Endothelial cell of umbilical vein (primary cell): ENCODE measurements at regions not wholly inside any gene's neighbourhood (a gene's known extent, or its start where the extent isn't known, plus 50 kb on each side); places are given as distances from the start of the nearest gene placed in this dataset.

ENCODE experiments used
- BruUV-seq: library from RNA; stranded (reverse); fragments of 400-500 nt; replicated peaks from 2 replicates; lab custom pipeline; 2021; lab: Mats Ljungman, UMichigan
- CTCF ChIA-PET: fragments of 300-600, 350-600 bp; sonication (Branson Sonifier 250); formaldehyde crosslinking; loops from one replicate; lab custom pipeline; 2021; ENCODE audit warnings: antibody characterized with exemption, inconsistent platforms; lab: Charles Lee
- POLR2A ChIA-PET: fragments of 300-600, 350-600 bp; sonication (Branson Sonifier 250); formaldehyde crosslinking; loops from one replicate; lab custom pipeline; 2021; ENCODE audit warnings: antibody characterized with exemption, inconsistent platforms; lab: Charles Lee
- DNase-seq: peaks from one replicate; pipeline ENCODE4 v3.0.0-alpha.2; 2011; ENCODE audit warnings: low read depth, low spot score
- FAIRE-seq: peaks from 2 replicates; lab custom pipeline; 2011; peaks lifted over from hg19 to GRCh38; lab: Jason Lieb, UNC
- H2AFZ ChIP-seq: 2 replicates; pipeline ENCODE4 v1.6.0; 2012; ENCODE audit warnings: low read depth, low read length, control low read depth, inconsistent platforms
- H3K27ac ChIP-seq: 2 replicates; pipeline ENCODE4 v1.5.1; 2011; ENCODE audit warnings: low read depth, mild to moderate bottlenecking, control low read depth, low read length, moderate library complexity; ENCODE audit not compliant: insufficient read depth
- H3K27me3 ChIP-seq, 2 experiments: 2 replicates each; pipeline versions ENCODE4 v1.6.0 to v1.6.1; 2011; ENCODE audit warnings: low read length in 2 of 2, mixed read lengths in 1 of 2; ENCODE audit not compliant: control insufficient read depth in 2 of 2, insufficient read depth in 2 of 2
- H3K36me3 ChIP-seq, 2 experiments: 2 replicates in 1 of 2; 3 replicates in 1 of 2; pipeline ENCODE4 v1.5.1; 2011; ENCODE audit warnings: low read length in 2 of 2, mild to moderate bottlenecking in 1 of 2, moderate library complexity in 1 of 2; ENCODE audit not compliant: control insufficient read depth in 2 of 2, insufficient read depth in 2 of 2; ENCODE audit errors: extremely low read depth in 1 of 2
- H3K4me1 ChIP-seq: 3 replicates; pipeline ENCODE4 v1.5.1; 2011; ENCODE audit warnings: mild to moderate bottlenecking, low read length; ENCODE audit not compliant: control insufficient read depth, insufficient read depth; ENCODE audit errors: extremely low read depth
- H3K4me2 ChIP-seq: 2 replicates; pipeline ENCODE4 v1.6.1; 2011; ENCODE audit warnings: low read length, control low read depth, mixed read lengths; ENCODE audit not compliant: insufficient read depth
- H3K4me3 ChIP-seq, 3 experiments: fragments of 200-600 bp in 1 of 3; sonication (generic), shearing (Covaris generic) in 1 of 3; replicated peaks in 1 of 3; 2 replicates each; pipeline ENCODE4 v1.5.1; 2011 to 2016; ENCODE audit warnings: control low read depth in 3 of 3, low read length in 3 of 3, mild to moderate bottlenecking in 2 of 3, inconsistent platforms in 1 of 3, low read depth in 1 of 3, moderate library complexity in 1 of 3; ENCODE audit not compliant: insufficient read depth in 1 of 3
- H3K79me2 ChIP-seq: 2 replicates; pipeline ENCODE4 v1.6.0; 2012; ENCODE audit warnings: low read length, inconsistent platforms; ENCODE audit not compliant: control insufficient read depth, insufficient read depth
- H3K9ac ChIP-seq: replicated peaks from 2 replicates; pipeline ENCODE3; 2011; ENCODE audit warnings: low read length, control low read depth; ENCODE audit not compliant: insufficient read depth; ENCODE audit errors: extremely low read depth
- H3K9me1 ChIP-seq: replicated peaks from 3 replicates; pipeline ENCODE4 v1.6.0; 2011; ENCODE audit warnings: mild to moderate bottlenecking, low read length; ENCODE audit not compliant: control insufficient read depth, insufficient read depth; ENCODE audit errors: extremely low read depth
- H3K9me3 ChIP-seq: replicated peaks from 2 replicates; pipeline ENCODE4 v1.5.1; 2012; ENCODE audit warnings: low read length, inconsistent platforms; ENCODE audit not compliant: control insufficient read depth, insufficient read depth
- H4K20me1 ChIP-seq: replicated peaks from 2 replicates; pipeline ENCODE3; 2011; ENCODE audit warnings: mild to moderate bottlenecking, low read length; ENCODE audit not compliant: control insufficient read depth, insufficient read depth; ENCODE audit errors: extremely low read depth
- CTCF ChIP-seq, 2 donors: IDR thresholded peaks; 1 replicate in 1 of 2; 2 replicates in 1 of 2; pipeline ENCODE4 v1.5.1; 2011; ENCODE audit warnings: low read length in 2 of 2, mild to moderate bottlenecking in 2 of 2, moderate library complexity in 2 of 2, control low read depth in 1 of 2, inconsistent platforms in 1 of 2, low read depth in 1 of 2; ENCODE audit not compliant: insufficient read depth in 1 of 2; ENCODE audit errors: extremely low read depth in 1 of 2
- MYC ChIP-seq: IDR thresholded peaks from one replicate; pipeline ENCODE4 v1.6.1; 2011; ENCODE audit warnings: mild to moderate bottlenecking, low read depth, low read length
- POLR2AphosphoS5 ChIP-seq: IDR thresholded peaks from 2 replicates; pipeline ENCODE4 v1.6.1; 2012; ENCODE audit warnings: low read depth, mild to moderate bottlenecking, control low read depth, low read length, moderate library complexity; ENCODE audit not compliant: insufficient read depth
- dilution Hi-C: fragments of 300-500 bp; cut with MboI; formaldehyde crosslinking; loops from one replicate; pipeline ENCODE4 v1.15.0; 2019; ENCODE audit warnings: low sequenced_read_pairs; ENCODE audit not compliant: extremely low pct_ligation_motif_present
- intact Hi-C: fragments of 100-400 bp; cut with micrococcal nuclease; formaldehyde crosslinking; loops from one replicate; pipeline ENCODE4 v1.10.0; 2022

GRCh38 chr4:166324321-166324720 is 451.3 kb downstream of the TLL1 start:
- Histone ChIP-seq H3K27me3 (no peaks in the 10 kb centered on the region), H2AFZ (peak overlapping the region; percentile 30), H3K4me1 (no peaks in the 10 kb centered on the region), H3K27ac (no peak overlapping the region), H3K9me1 (no peaks in the 10 kb centered on the region), H3K4me3 (no peak overlapping the region), H3K9ac (no peak overlapping the region), H3K4me2 (no peak overlapping the region), H3K79me2 (no peaks in the 10 kb centered on the region), H3K36me3 (no peaks in the 10 kb centered on the region), H3K9me3 (no peaks in the 10 kb centered on the region), H4K20me1 (no peaks in the 10 kb centered on the region)
- CTCF ChIA-PET = no interaction called here
- FAIRE-seq (no peak), DNase-seq (peak; percentile 6)
- POLR2A ChIA-PET = no interaction called here
- intact Hi-C loops = loop anchor here (10.0 kb wide), 1 partner anchor 180 kb away; no protein-coding TSS in a partner anchor
- BruUV-seq = no TSS peak
- TF ChIP-seq CTCF (IDR thresholded peaks at IDR 0.05; ENCODE audit: extremely low read depth in 1 of 2, insufficient read depth in 1 of 2, low read depth in 1 of 2, low read length in 2 of 2) = peak; percentile 13 to 34
- no peak for TF ChIP-seq MYC
- dilution Hi-C loops = no loop called here

GRCh38 chr4:166335256-166335938 is 462.4 kb downstream of the TLL1 start:
- H2AFZ ChIP-seq = no peak overlapping the region
- CTCF ChIA-PET = no interaction called here
- no peak for FAIRE-seq

More at GRCh38 chr4:166335256-166335938, 462.4 kb downstream of the TLL1 start:
- Histone ChIP-seq H3K4me3 (no peak overlapping the region), H3K9me1 (no peaks in the 10 kb centered on the region), H3K36me3 (no peaks in the 10 kb centered on the region), H3K4me1 (no peaks in the 10 kb centered on the region), H3K4me2 (no peak overlapping the region), H3K79me2 (no peaks in the 10 kb centered on the region), H3K9me3 (no peaks in the 10 kb centered on the region), H3K27ac (no peak overlapping the region), H3K9ac (no peak overlapping the region), H3K27me3 (no peaks in the 10 kb centered on the region), H4K20me1 (no peaks in the 10 kb centered on the region)
- no peak for TF ChIP-seq POLR2AphosphoS5
- TF ChIP-seq CTCF (IDR thresholded peaks at IDR 0.05; ENCODE audit: extremely low read depth in 1 of 2, insufficient read depth in 1 of 2, low read depth in 1 of 2, low read length in 2 of 2) = no peak
- POLR2A ChIA-PET = no interaction called here
- DNase-seq = no peak
- no TSS peak for BruUV-seq
- intact Hi-C loops (no loop called here), dilution Hi-C loops (no loop called here)
